KMS-11 (cell line): ENCODE measurements at regions not wholly inside any gene's neighbourhood (a gene's known extent, or its start where the extent isn't known, plus 50 kb on each side); places are given as distances from the start of the nearest gene placed in this dataset.

Source experiments
- H2AFZ ChIP-seq: fragments of 200-600 bp; sonication (generic); 2 replicates; pipeline ENCODE4 v1.6.1; 2016; ENCODE audit warnings: antibody characterized with exemption, mixed run types, low read depth
- H3K27ac ChIP-seq: fragments of 200-600 bp; sonication (generic); 2 replicates; pipeline ENCODE4 v1.6.1; 2016; ENCODE audit warnings: mild to moderate bottlenecking, mixed run types
- H3K27me3 ChIP-seq: fragments of 200-600 bp; sonication (generic); 2 replicates; pipeline ENCODE4 v1.6.1; 2017; ENCODE audit warnings: mild to moderate bottlenecking, low read depth, mixed run types, moderate library complexity; ENCODE audit not compliant: insufficient read depth
- H3K36me3 ChIP-seq: fragments of 200-600 bp; sonication (generic); 2 replicates; pipeline ENCODE4 v1.6.1; 2017; ENCODE audit warnings: mild to moderate bottlenecking, mixed run types; ENCODE audit not compliant: insufficient read depth
- H3K4me1 ChIP-seq: fragments of 200-600 bp; sonication (generic); 2 replicates; pipeline ENCODE4 v1.6.1; 2016; ENCODE audit warnings: mild to moderate bottlenecking, low read depth, mixed run types; ENCODE audit not compliant: poor library complexity, severe bottlenecking
- H3K4me2 ChIP-seq: fragments of 200-600 bp; sonication (generic); 2 replicates; pipeline ENCODE4 v1.7.0; 2016; ENCODE audit warnings: mild to moderate bottlenecking, mixed run types
- H3K4me3 ChIP-seq: fragments of 200-600 bp; sonication (generic); IDR thresholded peaks from 2 replicates; pipeline ENCODE4 v1.6.1; 2017; ENCODE audit warnings: low read depth, low read length, mixed read lengths; ENCODE audit not compliant: insufficient read depth
- H3K79me2 ChIP-seq: fragments of 200-600 bp; sonication (generic); 2 replicates; pipeline ENCODE4 v1.6.1; 2016; ENCODE audit warnings: low read depth, mixed run types; ENCODE audit not compliant: insufficient read depth
- H3K9ac ChIP-seq: fragments of 200-600 bp; sonication (generic); 2 replicates; pipeline ENCODE4 v1.6.1; 2016; ENCODE audit warnings: mild to moderate bottlenecking, mixed run types
- H4K20me1 ChIP-seq: fragments of 200-600 bp; sonication (generic); 2 replicates; pipeline ENCODE4 v1.6.1; 2016; ENCODE audit warnings: mild to moderate bottlenecking, mixed run types; ENCODE audit not compliant: insufficient read depth
- TF ChIP-seq, protein P1 (sequence below): fragments of 200-600 bp; sonication (generic); conservative IDR thresholded peaks from 2 replicates; pipeline ENCODE4 v1.6.1; 2017; ENCODE audit warnings: low read depth, mild to moderate bottlenecking, antibody characterized with exemption, low read length, moderate library complexity, mixed read lengths

DNA sequence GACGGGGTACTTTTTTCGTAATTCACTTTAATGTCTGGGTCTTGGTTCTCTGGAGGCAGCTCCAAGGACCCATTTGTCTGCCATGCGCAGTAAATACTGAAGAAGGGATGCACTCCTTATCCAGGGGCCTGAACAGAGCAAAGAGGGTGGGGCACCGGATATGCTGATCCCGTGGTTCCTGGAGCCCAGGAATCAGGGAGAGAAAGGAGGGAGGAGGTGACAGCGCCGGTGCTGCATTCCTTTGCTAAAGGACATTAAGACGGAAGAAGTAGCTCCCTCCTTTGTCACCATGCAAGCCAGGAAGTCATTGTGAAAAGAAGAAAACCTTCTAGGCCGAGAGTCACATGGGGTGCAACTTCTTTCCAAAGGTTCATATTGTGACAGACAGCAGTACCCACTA lies 1057.7 kb downstream of the VRK1 start:
- H3K27me3 ChIP-seq = no peaks in the 10 kb centered on the region
- no peak overlapping the region for H3K9ac ChIP-seq
- H2AFZ ChIP-seq = no peak overlapping the region
- H3K4me3 ChIP-seq = no peak overlapping the region
- no peaks in the 10 kb centered on the region for H3K4me1 ChIP-seq
- H3K4me2 ChIP-seq = no peak overlapping the region
- no peaks in the 10 kb centered on the region for H3K36me3 ChIP-seq
- no peak overlapping the region for H3K27ac ChIP-seq
- H3K79me2 ChIP-seq = no peaks in the 10 kb centered on the region
- H4K20me1 ChIP-seq = no peaks in the 10 kb centered on the region
- TF ChIP-seq, protein P1, sequence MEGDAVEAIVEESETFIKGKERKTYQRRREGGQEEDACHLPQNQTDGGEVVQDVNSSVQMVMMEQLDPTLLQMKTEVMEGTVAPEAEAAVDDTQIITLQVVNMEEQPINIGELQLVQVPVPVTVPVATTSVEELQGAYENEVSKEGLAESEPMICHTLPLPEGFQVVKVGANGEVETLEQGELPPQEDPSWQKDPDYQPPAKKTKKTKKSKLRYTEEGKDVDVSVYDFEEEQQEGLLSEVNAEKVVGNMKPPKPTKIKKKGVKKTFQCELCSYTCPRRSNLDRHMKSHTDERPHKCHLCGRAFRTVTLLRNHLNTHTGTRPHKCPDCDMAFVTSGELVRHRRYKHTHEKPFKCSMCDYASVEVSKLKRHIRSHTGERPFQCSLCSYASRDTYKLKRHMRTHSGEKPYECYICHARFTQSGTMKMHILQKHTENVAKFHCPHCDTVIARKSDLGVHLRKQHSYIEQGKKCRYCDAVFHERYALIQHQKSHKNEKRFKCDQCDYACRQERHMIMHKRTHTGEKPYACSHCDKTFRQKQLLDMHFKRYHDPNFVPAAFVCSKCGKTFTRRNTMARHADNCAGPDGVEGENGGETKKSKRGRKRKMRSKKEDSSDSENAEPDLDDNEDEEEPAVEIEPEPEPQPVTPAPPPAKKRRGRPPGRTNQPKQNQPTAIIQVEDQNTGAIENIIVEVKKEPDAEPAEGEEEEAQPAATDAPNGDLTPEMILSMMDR = no peak

DNA sequence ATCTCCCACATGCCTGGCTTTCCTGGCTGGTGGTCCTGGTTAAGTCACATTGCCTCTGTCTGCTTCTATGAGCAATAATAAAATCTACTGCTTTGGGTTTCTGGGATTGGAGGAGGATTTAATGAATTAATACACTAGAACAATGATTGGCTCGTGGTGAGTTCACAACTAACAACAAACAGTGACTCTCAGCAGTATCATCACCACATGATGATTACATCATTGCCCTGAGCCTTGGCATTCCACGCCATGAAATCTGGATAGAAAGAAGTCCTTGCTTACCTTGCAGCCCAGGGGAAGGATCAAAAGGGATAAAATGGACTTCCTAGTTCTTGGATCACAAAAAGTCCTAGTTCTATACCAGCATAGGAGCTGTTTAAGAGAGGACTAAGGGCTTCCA lies 1069.0 kb downstream of the VRK1 start:
- Histone ChIP-seq H2AFZ (no peak overlapping the region), H3K27ac (no peak overlapping the region), H3K27me3 (no peaks in the 10 kb centered on the region), H3K4me2 (no peak overlapping the region), H3K4me1 (no peaks in the 10 kb centered on the region), H3K9ac (no peak overlapping the region), H3K4me3 (no peak overlapping the region), H3K79me2 (no peaks in the 10 kb centered on the region), H4K20me1 (no peaks in the 10 kb centered on the region), H3K36me3 (no peaks in the 10 kb centered on the region)
- TF ChIP-seq, protein P1 = no peak

DNA sequence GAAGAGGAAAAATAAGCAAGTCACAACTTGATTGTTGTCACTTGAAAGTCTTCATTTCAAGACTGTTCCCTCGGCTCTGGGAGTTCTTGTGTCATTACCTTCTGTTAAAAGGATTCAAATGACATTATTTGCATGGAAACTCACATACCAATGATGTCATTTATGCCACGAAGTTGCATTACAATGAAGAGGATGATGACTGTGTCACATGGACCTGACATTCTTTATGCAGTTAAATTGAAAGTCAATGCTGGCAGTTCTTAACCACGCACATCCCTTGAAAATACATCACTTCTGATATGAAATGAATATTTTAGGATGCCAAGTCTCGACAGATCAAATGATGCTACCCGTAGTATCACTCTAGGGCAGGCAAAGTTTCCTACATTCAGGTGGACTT lies 1069.5 kb downstream of the VRK1 start:
- no peak overlapping the region for H3K9ac ChIP-seq
- no peaks in the 10 kb centered on the region for H4K20me1 ChIP-seq
- no peaks in the 10 kb centered on the region for H3K4me1 ChIP-seq
- H3K36me3 ChIP-seq = no peaks in the 10 kb centered on the region
- H3K27ac ChIP-seq = no peak overlapping the region
- TF ChIP-seq, protein P1 = no peak
- H2AFZ ChIP-seq = no peak overlapping the region
- H3K4me3 ChIP-seq = no peak overlapping the region
- H3K79me2 ChIP-seq = no peaks in the 10 kb centered on the region
- H3K4me2 ChIP-seq = no peak overlapping the region
- H3K27me3 ChIP-seq = no peaks in the 10 kb centered on the region

DNA sequence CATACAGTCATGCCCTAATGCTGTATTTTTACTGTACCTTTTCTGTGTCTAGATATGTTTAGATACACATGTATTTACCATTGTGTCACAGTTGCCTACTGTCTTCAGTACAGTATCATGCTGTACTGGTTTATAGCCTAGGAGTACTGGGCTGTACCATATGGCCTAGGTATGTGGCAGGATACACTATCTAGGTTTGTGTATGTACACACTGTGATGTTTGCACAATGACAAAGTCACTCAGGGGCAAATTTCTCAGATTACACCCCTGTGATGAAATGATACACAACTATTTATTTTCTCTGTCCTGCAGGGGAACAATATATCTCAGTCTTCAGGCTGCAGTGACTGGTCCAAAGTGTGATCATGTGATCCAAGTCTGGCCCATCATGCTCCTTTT lies 1076.1 kb downstream of the VRK1 start:
- Histone ChIP-seq H3K4me1 (no peaks in the 10 kb centered on the region), H3K27ac (no peak overlapping the region), H4K20me1 (no peaks in the 10 kb centered on the region), H3K4me2 (no peak overlapping the region), H3K9ac (no peak overlapping the region), H3K79me2 (no peaks in the 10 kb centered on the region), H3K27me3 (no peaks in the 10 kb centered on the region), H3K4me3 (no peak overlapping the region), H2AFZ (no peak overlapping the region), H3K36me3 (no peaks in the 10 kb centered on the region)
- TF ChIP-seq, protein P1 = no peak

DNA sequence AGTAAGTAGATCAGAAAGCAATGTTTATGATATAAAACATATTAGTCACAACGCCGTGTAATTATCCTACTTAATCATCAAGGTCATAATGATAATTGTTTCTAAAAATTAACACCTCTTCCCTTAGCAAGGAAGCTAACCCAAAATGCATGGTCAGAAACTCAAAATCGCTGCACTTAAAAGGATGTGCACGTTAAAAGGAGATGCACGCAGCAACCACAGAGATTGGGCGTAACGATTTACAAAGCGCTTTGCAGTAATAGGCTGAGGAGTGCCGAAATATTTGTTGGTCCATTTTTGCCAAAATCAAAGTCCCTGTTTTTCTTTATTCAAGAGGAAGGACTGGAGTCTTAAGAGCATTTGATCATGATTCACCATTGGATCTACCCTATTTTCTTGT lies 1077.2 kb downstream of the VRK1 start:
- Histone ChIP-seq H3K27me3 (no peaks in the 10 kb centered on the region), H2AFZ (no peak overlapping the region), H3K9ac (no peak overlapping the region), H4K20me1 (no peaks in the 10 kb centered on the region), H3K4me1 (no peaks in the 10 kb centered on the region), H3K4me3 (no peak overlapping the region), H3K27ac (no peak overlapping the region), H3K4me2 (no peak overlapping the region), H3K79me2 (no peaks in the 10 kb centered on the region), H3K36me3 (no peaks in the 10 kb centered on the region)
- TF ChIP-seq, protein P1 = no peak
